Esophagus squamous epithelium (tissue), 4 donors: ENCODE measurements at regions not wholly inside any gene's neighbourhood (a gene's known extent, or its start where the extent isn't known, plus 50 kb on each side); places are given as distances from the start of the nearest gene placed in this dataset.

Source experiments
- POLR2A ChIP-seq, 4 donors: fragments of 450-650 bp; IDR thresholded peaks; one replicate each; pipeline ENCODE4 v1.6.1; 2017; ENCODE audit warnings: antibody characterized with exemption in 4 of 4, mild to moderate bottlenecking in 4 of 4, moderate library complexity in 3 of 4
- TF ChIP-seq, protein P1 (sequence below), 6 experiments: fragments of 450-650 bp in 4 of 6; fragments of 200-600 bp in 2 of 6; sonication (generic) in 2 of 6; IDR thresholded peaks; one replicate each; pipeline ENCODE4 v1.5.1; 2016 to 2019; ENCODE audit warnings: antibody characterized with exemption in 6 of 6, mild to moderate bottlenecking in 4 of 6, moderate library complexity in 4 of 6

DNA sequence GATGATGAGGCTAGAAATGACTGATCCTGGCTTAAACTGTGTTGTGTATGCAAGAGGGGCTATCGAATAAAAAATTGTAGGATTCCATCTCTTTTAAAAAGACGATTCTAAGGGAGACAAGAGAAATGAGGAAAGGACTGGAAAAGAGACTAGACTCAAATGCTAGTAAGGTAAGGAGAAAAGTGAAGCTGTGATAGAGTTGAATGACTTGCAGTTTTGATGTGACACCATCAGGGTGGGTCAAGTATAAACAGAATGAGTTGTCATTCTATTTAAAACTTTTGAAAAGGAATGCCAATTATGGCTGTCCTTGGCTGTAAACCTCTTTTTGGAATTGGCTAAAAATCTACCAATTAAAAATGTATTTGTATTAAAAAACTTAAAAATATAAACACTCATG, 184.5 kb upstream of the PHF14 start:
- TF ChIP-seq, protein P1, sequence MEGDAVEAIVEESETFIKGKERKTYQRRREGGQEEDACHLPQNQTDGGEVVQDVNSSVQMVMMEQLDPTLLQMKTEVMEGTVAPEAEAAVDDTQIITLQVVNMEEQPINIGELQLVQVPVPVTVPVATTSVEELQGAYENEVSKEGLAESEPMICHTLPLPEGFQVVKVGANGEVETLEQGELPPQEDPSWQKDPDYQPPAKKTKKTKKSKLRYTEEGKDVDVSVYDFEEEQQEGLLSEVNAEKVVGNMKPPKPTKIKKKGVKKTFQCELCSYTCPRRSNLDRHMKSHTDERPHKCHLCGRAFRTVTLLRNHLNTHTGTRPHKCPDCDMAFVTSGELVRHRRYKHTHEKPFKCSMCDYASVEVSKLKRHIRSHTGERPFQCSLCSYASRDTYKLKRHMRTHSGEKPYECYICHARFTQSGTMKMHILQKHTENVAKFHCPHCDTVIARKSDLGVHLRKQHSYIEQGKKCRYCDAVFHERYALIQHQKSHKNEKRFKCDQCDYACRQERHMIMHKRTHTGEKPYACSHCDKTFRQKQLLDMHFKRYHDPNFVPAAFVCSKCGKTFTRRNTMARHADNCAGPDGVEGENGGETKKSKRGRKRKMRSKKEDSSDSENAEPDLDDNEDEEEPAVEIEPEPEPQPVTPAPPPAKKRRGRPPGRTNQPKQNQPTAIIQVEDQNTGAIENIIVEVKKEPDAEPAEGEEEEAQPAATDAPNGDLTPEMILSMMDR (IDR thresholded peaks at IDR 0.05), result no peak
- no peak for TF ChIP-seq POLR2A (IDR thresholded peaks at IDR 0.05)
